IMR-90 (cell line): ENCODE measurements at regions not wholly inside any gene's neighbourhood (a gene's known extent, or its start where the extent isn't known, plus 50 kb on each side); places are given as distances from the start of the nearest gene placed in this dataset.
A peak's percentile ranks its signal among the peaks of the same experiment; 100 is the strongest.

Experiments used
- ATAC-seq: fragments of 200-7000 bp; cut with Tn5 transposase; 2 replicates; pipeline ENCODE4 v1.9.1; 2020; ENCODE audit warnings: low read depth, mild to moderate bottlenecking, moderate library complexity
- BruUV-seq: library from RNA; stranded (reverse); fragments of 400-500 nt; replicated peaks from 2 replicates; lab custom pipeline; 2021; lab: Mats Ljungman, UMichigan
- CTCF ChIA-PET: fragments of 300-600 bp; formaldehyde crosslinking; extraction: SDS; loops from one replicate; lab custom pipeline; 2021; ENCODE audit warnings: antibody characterized with exemption; lab: Yijun Ruan, JAX
- POLR2A ChIA-PET: fragments of 300-600 bp; sonication (Branson Sonifier 250); formaldehyde crosslinking; loops from one replicate; lab custom pipeline; 2022; ENCODE audit warnings: antibody characterized with exemption; ENCODE audit not compliant: unreplicated experiment; lab: Charles Lee
- DNase-seq: peaks from one replicate; pipeline ENCODE4 v3.0.0; 2013
- H2AFZ ChIP-seq: replicated peaks from 2 replicates; pipeline ENCODE3; 2013; ENCODE audit warnings: low read length, mild to moderate bottlenecking; ENCODE audit not compliant: poor library complexity
- H2AK5ac ChIP-seq: 2 replicates; pipeline ENCODE4 v1.6.1; 2013; ENCODE audit warnings: low read depth, low read length, inconsistent platforms
- H2AK9ac ChIP-seq: replicated peaks from 2 replicates; pipeline ENCODE3; 2013; ENCODE audit warnings: mild to moderate bottlenecking, low read depth, low read length, moderate library complexity; ENCODE audit not compliant: poor library complexity
- H2BK120ac ChIP-seq: 2 replicates; pipeline ENCODE4 v1.6.1; 2013; ENCODE audit warnings: low read depth, low read length, inconsistent platforms
- H2BK15ac ChIP-seq: 3 replicates; pipeline ENCODE4 v1.6.1; 2013; ENCODE audit warnings: low read depth, low read length, inconsistent platforms
- H2BK20ac ChIP-seq: 2 replicates; pipeline ENCODE4 v1.6.1; 2013; ENCODE audit warnings: low read depth, mild to moderate bottlenecking, inconsistent platforms, low read length, moderate library complexity
- H2BK5ac ChIP-seq: 2 replicates; pipeline ENCODE4 v1.6.1; 2013; ENCODE audit warnings: mild to moderate bottlenecking, low read depth, low read length, inconsistent platforms; ENCODE audit not compliant: poor library complexity, severe bottlenecking
- H3K14ac ChIP-seq: replicated peaks from 2 replicates; pipeline ENCODE4 v1.6.1; 2013; ENCODE audit warnings: low read depth, low read length, inconsistent platforms
- H3K18ac ChIP-seq: 2 replicates; pipeline ENCODE4 v1.6.1; 2013; ENCODE audit warnings: low read depth, low read length, control low read depth
- H3K23ac ChIP-seq: 2 replicates; pipeline ENCODE4 v1.6.1; 2013; ENCODE audit warnings: low read depth, low read length, inconsistent platforms
- H3K27ac ChIP-seq: 2 replicates; pipeline ENCODE4 v1.5.1; 2013; ENCODE audit warnings: mild to moderate bottlenecking, control low read depth, low read length; ENCODE audit not compliant: insufficient read depth
- H3K27me3 ChIP-seq: 2 replicates; pipeline ENCODE4 v1.6.1; 2013; ENCODE audit warnings: low read length; ENCODE audit not compliant: control insufficient read depth, insufficient read depth
- H3K36me3 ChIP-seq: 2 replicates; pipeline ENCODE4 v1.6.1; 2013; ENCODE audit warnings: low read length, mixed read lengths; ENCODE audit not compliant: control insufficient read depth, insufficient read depth
- H3K4ac ChIP-seq: 2 replicates; pipeline ENCODE4 v1.6.1; 2013; ENCODE audit warnings: low read depth, low read length, inconsistent platforms
- H3K4me1 ChIP-seq: 2 replicates; pipeline ENCODE4 v1.6.1; 2013; ENCODE audit warnings: low read length, mixed read lengths; ENCODE audit not compliant: control insufficient read depth, insufficient read depth
- H3K4me2 ChIP-seq: 2 replicates; pipeline ENCODE4 v1.6.1; 2013; ENCODE audit warnings: low read depth, mild to moderate bottlenecking, control low read depth, low read length, moderate library complexity
- H3K4me3 ChIP-seq: 2 replicates; pipeline ENCODE4 v1.5.1; 2013; ENCODE audit warnings: low read depth, mild to moderate bottlenecking, control low read depth, low read length, moderate library complexity; ENCODE audit not compliant: insufficient read depth
- H3K56ac ChIP-seq: 2 replicates; pipeline ENCODE4 v1.6.1; 2013; ENCODE audit warnings: low read length, inconsistent platforms; ENCODE audit not compliant: insufficient read depth; ENCODE audit errors: extremely low read depth
- H3K79me1 ChIP-seq, 2 experiments: 2 replicates each; pipeline ENCODE4 v1.6.1; 2013; ENCODE audit warnings: low read length in 2 of 2, inconsistent platforms in 1 of 2, low read depth in 1 of 2
- H3K9ac ChIP-seq: 2 replicates; pipeline ENCODE4 v1.6.1; 2013; ENCODE audit warnings: low read depth, low read length, control low read depth
- H3K9me1 ChIP-seq: 2 replicates; pipeline ENCODE4 v1.6.1; 2013; ENCODE audit warnings: low read length, inconsistent platforms; ENCODE audit not compliant: insufficient read depth
- H3K9me3 ChIP-seq: 2 replicates; pipeline ENCODE4 v1.6.1; 2013; ENCODE audit warnings: low read length; ENCODE audit not compliant: control insufficient read depth, insufficient read depth
- H4K20me1 ChIP-seq: 2 replicates; pipeline ENCODE4 v1.6.1; 2013; ENCODE audit warnings: low read length, inconsistent platforms; ENCODE audit not compliant: insufficient read depth
- H4K5ac ChIP-seq: 2 replicates; pipeline ENCODE4 v1.6.1; 2013; ENCODE audit warnings: mild to moderate bottlenecking, low read depth, low read length, control low read depth
- H4K8ac ChIP-seq, 2 experiments: 2 replicates each; pipeline ENCODE4 v1.6.1; 2013; ENCODE audit warnings: low read depth in 2 of 2, low read length in 2 of 2, control low read depth in 1 of 2, inconsistent platforms in 1 of 2
- H4K91ac ChIP-seq: 2 replicates; pipeline ENCODE4 v1.6.1; 2013; ENCODE audit warnings: low read depth, low read length, inconsistent platforms; ENCODE audit not compliant: insufficient read depth
- RAD21 ChIP-seq: IDR thresholded peaks from 2 replicates; pipeline ENCODE4 v1.6.1; 2012; ENCODE audit warnings: low read length, improper control_type of control experiment
- WGBS, 2 experiments: methylation state at CpG; one replicate each; pipeline versions ENCODE4 v1.1.5 to v1.1.7; 2013; ENCODE audit warnings: missing lambda C conversion rate in 2 of 2; ENCODE audit not compliant: insufficient read length in 1 of 2; ENCODE audit errors: extremely low coverage in 2 of 2; 5-methylcytosine and 5-hydroxymethylcytosine counted together
- dilution Hi-C: fragments of 300-500 bp; cut with HindIII; formaldehyde crosslinking; loops from one replicate; pipeline ENCODE4 v1.14.3; 2018; ENCODE audit warnings: low sequenced_read_pairs; ENCODE audit not compliant: unreplicated experiment
- in situ Hi-C: fragments of 300-500 bp; cut with MboI; formaldehyde crosslinking; loops from 3 replicates; pipeline ENCODE4 v1.14.3; 2019; ENCODE audit warnings: low sequenced_read_pairs, inconsistent platforms, mixed read lengths
- intact Hi-C: fragments of 100-400 bp; cut with micrococcal nuclease; formaldehyde crosslinking; loops from 2 replicates; pipeline ENCODE4 v1.10.0; 2022

GRCh38 chr10:4474829-4475228, 351.2 kb upstream of the AKR1E2 start:
- Histone ChIP-seq H4K8ac (no peak overlapping the region; a peak in 1 of 4 replicates), H3K4ac (peak overlapping the region; percentile 56), H3K27ac (no peak overlapping the region), H2BK5ac (no peak overlapping the region), H2BK20ac (no peak overlapping the region), H3K56ac (no peak overlapping the region), H3K18ac (no peak overlapping the region), H3K9ac (no peak overlapping the region), H3K9me3 (no peaks in the 10 kb centered on the region), H2BK120ac (peak overlapping the region; percentile 64), H4K5ac (no peak overlapping the region), H4K91ac (no peak overlapping the region), H2AK5ac (peak overlapping the region; percentile 28; the same call in 1 of the 2 replicates), H3K36me3 (no peaks in the 10 kb centered on the region), H3K79me1 (no peaks in the 10 kb centered on the region), H3K4me1 (peaks cover 6% of the 10 kb centered on the region), H4K20me1 (no peaks in the 10 kb centered on the region), H2AK9ac (no peak overlapping the region), H3K4me2 (no peak overlapping the region), H3K4me3 (no peak overlapping the region), H3K23ac (no peak overlapping the region; the same call in 1 of the 2 replicates), H2BK15ac (peak overlapping the region; percentile 52; the same call in 1 of the 3 replicates), H3K14ac (peak overlapping the region; percentile 46; the same call in 1 of the 2 replicates), H3K9me1 (peaks cover 4% of the 10 kb centered on the region; the same call in 1 of the 2 replicates), H2AFZ (no peak overlapping the region), H3K27me3 (no peaks in the 10 kb centered on the region)
- CTCF ChIA-PET: no interaction called here
- 100% methylated on average over 2 of the region's 8 CpGs; no CpG with 5 or more reads in 1 of the 2 experiments for WGBS, 2 experiments
- dilution Hi-C loops (no loop called here), intact Hi-C loops (no loop called here), in situ Hi-C loops (no loop called here)
- POLR2A ChIA-PET: no interaction called here
- no peak for TF ChIP-seq RAD21
- BruUV-seq: no TSS peak
- DNase-seq (no peak), ATAC-seq (no peak)
